H1 (cell line): ENCODE measurements at regions not wholly inside any gene's neighbourhood (a gene's known extent, or its start where the extent isn't known, plus 50 kb on each side); places are given as distances from the start of the nearest gene placed in this dataset.

ENCODE experiments used
- CTCF ChIA-PET: fragments of 300-600 bp; sonication (Branson Sonifier 250); formaldehyde crosslinking; loops from one replicate; lab custom pipeline; 2021; ENCODE audit not compliant: partially characterized antibody; lab: Charles Lee
- POLR2A ChIA-PET: fragments of 300-600 bp; sonication (Branson Sonifier 250); formaldehyde crosslinking; loops from one replicate; lab custom pipeline; 2021; ENCODE audit warnings: inconsistent platforms; ENCODE audit not compliant: partially characterized antibody; lab: Charles Lee
- DNase-seq, 2 experiments: peaks; one replicate each; pipeline versions ENCODE4 v3.0.0 to v3.0.0-alpha.2; 2010 to 2022; ENCODE audit warnings: low spot score in 2 of 2, low read depth in 1 of 2, mixed read lengths in 1 of 2
- FAIRE-seq: peaks from 2 replicates; lab custom pipeline; 2011; peaks lifted over from hg19 to GRCh38; lab: Jason Lieb, UNC
- H2AFZ ChIP-seq: 2 replicates; pipeline ENCODE4 v1.8.1; 2012; ENCODE audit warnings: low read length, inconsistent platforms
- H2AK5ac ChIP-seq: 2 replicates; pipeline ENCODE4 v1.6.1; 2013; ENCODE audit warnings: low read depth, low read length
- H2BK120ac ChIP-seq: replicated peaks from 2 replicates; pipeline ENCODE3; 2013; ENCODE audit warnings: low read depth, low read length, inconsistent platforms
- H2BK12ac ChIP-seq: 2 replicates; pipeline ENCODE4 v1.6.1; 2013; ENCODE audit warnings: low read depth, low read length
- H2BK15ac ChIP-seq: 2 replicates; pipeline ENCODE4 v1.6.1; 2013; ENCODE audit warnings: low read length
- H2BK20ac ChIP-seq: 2 replicates; pipeline ENCODE4 v1.6.1; 2013; ENCODE audit warnings: low read length
- H2BK5ac ChIP-seq: 2 replicates; pipeline ENCODE4 v1.6.1; 2013; ENCODE audit warnings: low read depth, low read length
- H3K14ac ChIP-seq: 2 replicates; pipeline ENCODE4 v1.6.1; 2013; ENCODE audit warnings: inconsistent platforms; ENCODE audit not compliant: insufficient read length
- H3K18ac ChIP-seq: 2 replicates; pipeline ENCODE4 v1.6.1; 2013; ENCODE audit warnings: low read length; ENCODE audit errors: extremely low read depth
- H3K23ac ChIP-seq: 2 replicates; pipeline ENCODE4 v1.6.1; 2013; ENCODE audit warnings: inconsistent platforms; ENCODE audit not compliant: insufficient read length
- H3K23me2 ChIP-seq: 2 replicates; pipeline ENCODE4 v1.6.1; 2013; ENCODE audit warnings: low read depth, low read length
- H3K27ac ChIP-seq: 2 replicates; pipeline ENCODE4 v1.6.1; 2011; ENCODE audit warnings: low read depth, low read length, inconsistent platforms
- H3K27me3 ChIP-seq, 4 experiments: replicated peaks in 1 of 4; 1 replicate in 1 of 4; 2 replicates in 3 of 4; pipeline versions ENCODE4 v1.6.1 to v1.8.1; 2011 to 2013; ENCODE audit warnings: low read length in 3 of 4, mild to moderate bottlenecking in 3 of 4, inconsistent platforms in 2 of 4, mixed read lengths in 2 of 4, moderate library complexity in 1 of 4; ENCODE audit not compliant: control insufficient read depth in 3 of 4, insufficient read depth in 3 of 4; ENCODE audit errors: extremely low read depth in 1 of 4
- H3K36me3 ChIP-seq, 4 experiments: 2 replicates each; pipeline versions ENCODE4 v1.6.1 to v1.8.1; 2011 to 2013; ENCODE audit warnings: mild to moderate bottlenecking in 4 of 4, low read length in 3 of 4, moderate library complexity in 2 of 4, control low read depth in 1 of 4, inconsistent platforms in 1 of 4; ENCODE audit not compliant: insufficient read depth in 4 of 4, control insufficient read depth in 2 of 4
- H3K4ac ChIP-seq: replicated peaks from 2 replicates; pipeline ENCODE3; 2013; ENCODE audit warnings: low read length, low read depth, mixed read lengths, inconsistent platforms; ENCODE audit not compliant: insufficient read length
- H3K4me1 ChIP-seq, 4 experiments: replicated peaks in 1 of 4; 1 replicate in 1 of 4; 2 replicates in 3 of 4; pipeline versions ENCODE4 v1.6.1 to v1.8.1; 2011 to 2013; ENCODE audit warnings: low read length in 3 of 4, inconsistent platforms in 2 of 4, mixed read lengths in 1 of 4; ENCODE audit not compliant: insufficient read depth in 4 of 4, control insufficient read depth in 3 of 4
- H3K4me2 ChIP-seq, 2 experiments: 2 replicates each; pipeline versions ENCODE4 v1.6.1 to v1.8.1; 2011 to 2013; ENCODE audit warnings: low read depth in 2 of 2, low read length in 2 of 2, control low read depth in 1 of 2, inconsistent platforms in 1 of 2, mild to moderate bottlenecking in 1 of 2; ENCODE audit not compliant: insufficient read depth in 1 of 2
- H3K4me3 ChIP-seq, 4 experiments: fragments of 200-600, 300-600 bp in 1 of 4; sonication (generic), shearing (Covaris generic), sonication (Bioruptor Twin) in 1 of 4; 2 replicates each; pipeline versions ENCODE4 v1.5.1 to v1.8.1; 2011 to 2016; ENCODE audit warnings: low read length in 4 of 4, low read depth in 3 of 4, control low read depth in 2 of 4, inconsistent platforms in 2 of 4, mild to moderate bottlenecking in 2 of 4, mixed read lengths in 1 of 4, moderate library complexity in 1 of 4; ENCODE audit not compliant: insufficient read depth in 2 of 4; ENCODE audit errors: extremely low read depth in 1 of 4
- H3K56ac ChIP-seq: replicated peaks from 2 replicates; pipeline ENCODE3; 2013; ENCODE audit warnings: low read depth, mild to moderate bottlenecking, mixed read lengths, low read length, inconsistent platforms; ENCODE audit not compliant: insufficient read length
- H3K79me1 ChIP-seq: 2 replicates; pipeline ENCODE4 v1.6.1; 2013; ENCODE audit warnings: low read depth, low read length, control low read depth
- H3K79me2 ChIP-seq, 2 experiments: 2 replicates each; pipeline versions ENCODE4 v1.6.1 to v1.8.1; 2012 to 2013; ENCODE audit warnings: low read length in 2 of 2, mild to moderate bottlenecking in 2 of 2, inconsistent platforms in 1 of 2; ENCODE audit not compliant: insufficient read depth in 2 of 2, control insufficient read depth in 1 of 2
- H3K9ac ChIP-seq, 4 experiments: replicated peaks in 1 of 4; 1 replicate in 1 of 4; 2 replicates in 3 of 4; pipeline versions ENCODE4 v1.6.1 to v1.8.1; 2011 to 2013; ENCODE audit warnings: low read depth in 3 of 4, low read length in 3 of 4, control low read depth in 2 of 4, mild to moderate bottlenecking in 2 of 4, moderate library complexity in 2 of 4, inconsistent platforms in 1 of 4; ENCODE audit errors: extremely low read depth in 1 of 4
- H3K9me3 ChIP-seq, 2 experiments: 2 replicates each; pipeline versions ENCODE4 v1.6.1 to v1.8.1; 2012 to 2013; ENCODE audit warnings: mild to moderate bottlenecking in 2 of 2, moderate library complexity in 2 of 2, control low read depth in 1 of 2, inconsistent platforms in 1 of 2, low read depth in 1 of 2, low read length in 1 of 2, mixed read lengths in 1 of 2; ENCODE audit not compliant: insufficient read depth in 2 of 2
- H4K20me1 ChIP-seq, 2 experiments: replicated peaks in 1 of 2; 2 replicates each; pipeline versions ENCODE3 to v1.8.1; 2011 to 2013; ENCODE audit warnings: inconsistent platforms in 2 of 2, low read length in 2 of 2, mild to moderate bottlenecking in 1 of 2; ENCODE audit not compliant: insufficient read depth in 2 of 2, control insufficient read depth in 1 of 2
- H4K5ac ChIP-seq: 2 replicates; pipeline ENCODE4 v1.6.1; 2013; ENCODE audit warnings: low read length, low read depth, mixed read lengths, inconsistent platforms; ENCODE audit not compliant: insufficient read length
- H4K8ac ChIP-seq: 2 replicates; pipeline ENCODE4 v1.8.0; 2013; ENCODE audit warnings: mild to moderate bottlenecking, moderate library complexity, low read length, inconsistent platforms; ENCODE audit not compliant: insufficient read depth; ENCODE audit errors: extremely low read depth
- H4K91ac ChIP-seq: replicated peaks from 2 replicates; pipeline ENCODE3; 2013; ENCODE audit warnings: low read length, mixed read lengths, inconsistent platforms; ENCODE audit not compliant: insufficient read length
- CREB1 ChIP-seq: IDR thresholded peaks from 2 replicates; pipeline ENCODE4 v1.6.1; 2012; ENCODE audit warnings: inconsistent platforms
- EP300 ChIP-seq, 2 experiments: IDR thresholded peaks; 1 replicate in 1 of 2; 2 replicates in 1 of 2; pipeline ENCODE4 v1.6.1; 2011 to 2012; ENCODE audit warnings: low read depth in 2 of 2, low read length in 2 of 2, mild to moderate bottlenecking in 2 of 2, borderline replicate concordance in 1 of 2, inconsistent platforms in 1 of 2, moderate library complexity in 1 of 2
- POLR2A ChIP-seq, 2 experiments: IDR thresholded peaks; 1 replicate in 1 of 2; 2 replicates in 1 of 2; pipeline ENCODE4 v1.6.1; 2011; ENCODE audit warnings: low read depth in 2 of 2, low read length in 2 of 2, mild to moderate bottlenecking in 2 of 2; ENCODE audit errors: control extremely low read depth in 1 of 2
- RXRA ChIP-seq: IDR thresholded peaks from 2 replicates; pipeline ENCODE4 v1.6.1; 2011; ENCODE audit warnings: low read depth, mild to moderate bottlenecking, low read length, moderate library complexity; ENCODE audit not compliant: insufficient read depth
- TBP ChIP-seq: IDR thresholded peaks from 2 replicates; pipeline ENCODE4 v1.6.1; 2011; ENCODE audit warnings: low read depth, low read length, improper control_type of control experiment
- USF2 ChIP-seq: IDR thresholded peaks from 2 replicates; pipeline ENCODE4 v1.6.1; 2011; ENCODE audit warnings: low read length, improper control_type of control experiment
- WGBS, 2 experiments: shearing (Covaris generic) in 1 of 2; methylation state at CpG; one replicate each; pipeline versions ENCODE4 v1.1.6 to v1.1.7; 2013 to 2015; ENCODE audit warnings: low lambda C conversion rate in 2 of 2, mixed read lengths in 2 of 2, inconsistent platforms in 1 of 2, low coverage in 1 of 2, missing lambda C conversion rate in 1 of 2; ENCODE audit not compliant: insufficient replicate concordance in 2 of 2, insufficient coverage in 1 of 2, insufficient read length in 1 of 2; ENCODE audit errors: extremely low coverage in 1 of 2, missing lambda C conversion rate in 1 of 2; 5-methylcytosine and 5-hydroxymethylcytosine counted together

- 84% methylated on average over 11 of the region's 12 CpGs; no CpG with 5 or more reads in 1 of the 2 experiments for WGBS, 2 experiments
- no peak overlapping the region for H3K23ac ChIP-seq
- ChIA-PET POLR2A (no interaction called here), CTCF (interaction anchor here (1.8 kb wide), 1 partner anchor 66 kb away, joined by 6 read pairs; no protein-coding TSS in a partner anchor)
- H2BK120ac ChIP-seq, result no peak overlapping the region
- no peak overlapping the region for H3K4me2 ChIP-seq
- no peak overlapping the region for H3K14ac ChIP-seq
- no peak for FAIRE-seq
- no peaks in the 10 kb centered on the region for H3K4me1 ChIP-seq
- H3K4me3 ChIP-seq, result no peak overlapping the region
- no peak overlapping the region for H3K9ac ChIP-seq
- no peak overlapping the region for H2BK5ac ChIP-seq
- H3K36me3 ChIP-seq, result no peaks in the 10 kb centered on the region
- H4K91ac ChIP-seq, result no peak overlapping the region
- H4K5ac ChIP-seq, result no peak overlapping the region
- no peak overlapping the region for H3K18ac ChIP-seq
- no peaks in the 10 kb centered on the region for H3K79me2 ChIP-seq
- H2AK5ac ChIP-seq, result no peak overlapping the region
- H4K20me1 ChIP-seq, result no peaks in the 10 kb centered on the region
- H2BK20ac ChIP-seq, result no peak overlapping the region
- H3K27ac ChIP-seq, result no peak overlapping the region
- H3K23me2 ChIP-seq, result no peaks in the 10 kb centered on the region
- H3K9me3 ChIP-seq, result no peaks in the 10 kb centered on the region
- H2BK12ac ChIP-seq, result 0 out of 2 replicates have a peak overlapping the region, but pooled peaks have one; percentile 17
- no peaks in the 10 kb centered on the region for H3K79me1 ChIP-seq
- H2AFZ ChIP-seq, result no peak overlapping the region
- H3K4ac ChIP-seq, result no peak overlapping the region
- no peak overlapping the region; the same call in 1 of the 2 replicates for H4K8ac ChIP-seq
- no peak for DNase-seq
- H2BK15ac ChIP-seq, result no peak overlapping the region
- no peak overlapping the region for H3K56ac ChIP-seq
- TF ChIP-seq CREB1 (no peak), RXRA (no peak), EP300 (IDR thresholded peaks at IDR 0.05; ENCODE audit: borderline replicate concordance in 1 of 2, low read depth in 2 of 2, low read length in 2 of 2) (no peak), USF2 (no peak), TBP (no peak), POLR2A (IDR thresholded peaks at IDR 0.05; ENCODE audit: control extremely low read depth in 1 of 2, low read depth in 2 of 2, low read length in 2 of 2) (no peak)
- peaks cover 0 to 4% (median 0%) of the 10 kb centered on the region in 4 experiments; a peak in 1 of 7 replicates for H3K27me3 ChIP-seq
Measured at GRCh38 chr22:49010901-49011300, 816.8 kb downstream of the BRD1 start.
